ENCODE measurements at regions not wholly inside any gene's neighbourhood (a gene's known extent, or its start where the extent isn't known, plus 50 kb on each side); places are given as distances from the start of the nearest gene placed in this dataset.

DNA sequence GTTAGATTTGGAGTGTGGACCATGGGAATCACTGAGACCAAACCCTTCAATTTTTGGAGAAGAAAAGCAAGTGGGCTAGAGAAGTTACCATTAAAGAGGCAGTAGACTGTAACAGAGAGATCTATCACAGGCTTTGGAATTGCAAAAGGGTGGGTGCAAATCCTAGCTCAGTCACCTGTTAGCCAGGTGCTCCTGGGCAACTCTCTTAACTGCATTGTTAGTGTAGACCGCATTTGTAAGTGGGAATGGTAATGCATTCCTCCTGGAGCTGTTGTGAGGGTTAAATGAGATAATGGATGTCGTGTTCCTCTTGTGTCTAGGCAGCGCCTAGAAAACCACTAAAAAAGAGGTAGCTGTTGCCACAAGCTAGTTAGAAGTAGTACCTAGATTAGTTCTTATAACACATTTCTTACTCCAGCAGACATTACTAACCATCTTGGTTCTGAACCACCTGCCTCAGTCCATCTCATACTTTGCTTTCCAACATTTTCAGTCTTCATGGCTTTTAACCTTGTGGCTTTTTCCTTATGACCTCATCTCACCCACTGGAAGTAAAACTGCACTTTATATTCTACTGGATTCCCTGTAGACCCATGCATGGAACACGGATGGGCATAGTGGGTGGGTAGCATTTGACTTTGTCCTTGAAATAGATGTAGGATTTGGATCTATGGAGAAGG is 153.0 kb downstream of the HIPK3 start:
- TF ChIP-seq POLR2A (IDR thresholded peaks at IDR 0.05) (no peak), CTCF (IDR thresholded peaks at IDR 0.05 in 8 of 11, conservative IDR thresholded peaks at IDR 0.05 in 3 of 11) (no peak)

All from spleen (tissue), 7 donors.